Amniotic epithelial cell (primary cell): ENCODE measurements at regions not wholly inside any gene's neighbourhood (a gene's known extent, or its start where the extent isn't known, plus 50 kb on each side); places are given as distances from the start of the nearest gene placed in this dataset.
"Not testable (repeated sequence)": the region's sequence is repeated elsewhere in the genome, so short reads cannot be mapped to it uniquely, and the experiment has no call there.

Experiments
- DNase-seq: peaks from one replicate; pipeline ENCODE4 v3.0.0-alpha.2; 2010; ENCODE audit warnings: low read depth

GRCh38 chr17:78305801-78306200, 54.1 kb downstream of the SOCS3 start:
- no peak for DNase-seq

GRCh38 chr17:78304549-78305037, 55.3 kb downstream of the SOCS3 start:
- no peak for DNase-seq

- no peak for DNase-seq
Measured at GRCh38 chr17:78302478-78302877, 57.4 kb downstream of the SOCS3 start.

- DNase-seq = no peak
Measured at GRCh38 chr17:78301821-78302213, 58.1 kb downstream of the SOCS3 start.

GRCh38 chr17:78300962-78301820, 58.7 kb downstream of the SOCS3 start:
- no peak for DNase-seq

- no peak for DNase-seq
Measured at GRCh38 chr17:78299049-78299448, 60.8 kb downstream of the SOCS3 start.

GRCh38 chr17:78294776-78295175, 63.3 kb downstream of the TMEM235 start:
- peak; percentile 93 for DNase-seq

GRCh38 chr17:78294356-78294755, 62.9 kb downstream of the TMEM235 start:
- no peak for DNase-seq

- DNase-seq = not testable (repeated sequence)
Measured at GRCh38 chr17:78293151-78293550, 61.7 kb downstream of the TMEM235 start.

- no peak for DNase-seq
Measured at GRCh38 chr17:78291944-78292910, 60.8 kb downstream of the TMEM235 start.

GRCh38 chr17:78290721-78291120, 59.3 kb downstream of the TMEM235 start:
- DNase-seq = no peak
